DMS 273 (cell line): ENCODE measurements at regions not wholly inside any gene's neighbourhood (a gene's known extent, or its start where the extent isn't known, plus 50 kb on each side); places are given as distances from the start of the nearest gene placed in this dataset.
A peak's percentile ranks its signal among the peaks of the same experiment; 100 is the strongest.
"Not testable (repeated sequence)": the region's sequence is repeated elsewhere in the genome, so short reads cannot be mapped to it uniquely, and the experiment has no call there.

ENCODE experiments used
- DNase-seq: peaks from one replicate; lab custom pipeline; 2025; ENCODE audit not compliant: unreplicated experiment; lab: John Stamatoyannopoulos, UW

DNA sequence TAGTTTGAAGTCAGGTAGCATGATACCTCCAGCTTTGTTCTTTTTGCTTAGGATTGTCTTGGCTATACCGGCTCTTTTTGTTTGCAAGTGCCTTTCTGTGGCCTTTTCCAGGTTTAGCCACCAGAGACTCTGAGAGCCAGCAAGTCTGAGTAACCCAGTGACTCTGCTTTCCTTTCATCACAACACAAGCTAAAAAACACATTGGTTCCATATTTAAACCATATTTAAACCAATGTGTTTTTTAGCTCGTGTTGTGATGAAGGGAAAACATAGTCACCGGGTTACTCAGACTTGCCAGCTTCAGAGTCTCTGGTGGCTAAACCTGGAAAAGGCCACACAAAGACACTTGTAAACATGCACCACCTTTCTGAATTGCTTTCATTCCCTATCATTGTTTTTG, 493.3 kb downstream of the NTRK2 start:
- no peak for DNase-seq

DNA sequence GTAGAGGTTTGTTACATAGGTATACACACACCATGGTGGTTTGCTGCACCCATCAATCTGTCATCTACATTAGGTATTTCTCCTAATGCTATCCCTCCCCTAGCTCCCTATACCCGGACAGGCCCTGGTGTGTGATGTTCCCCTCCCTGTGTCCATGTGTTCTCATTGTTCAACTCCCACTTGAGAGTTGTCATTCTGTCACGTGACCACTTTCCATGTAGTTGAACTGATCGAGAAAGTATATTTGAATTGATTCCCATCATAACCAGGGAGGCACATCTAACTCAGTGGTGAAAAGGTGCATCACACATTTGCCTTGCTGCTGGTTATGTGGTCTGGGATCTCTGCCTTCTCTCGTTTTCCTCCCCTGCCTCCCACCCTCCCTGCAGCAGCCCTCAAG, 491.4 kb downstream of the NTRK2 start:
- DNase-seq: not testable (repeated sequence)

DNA sequence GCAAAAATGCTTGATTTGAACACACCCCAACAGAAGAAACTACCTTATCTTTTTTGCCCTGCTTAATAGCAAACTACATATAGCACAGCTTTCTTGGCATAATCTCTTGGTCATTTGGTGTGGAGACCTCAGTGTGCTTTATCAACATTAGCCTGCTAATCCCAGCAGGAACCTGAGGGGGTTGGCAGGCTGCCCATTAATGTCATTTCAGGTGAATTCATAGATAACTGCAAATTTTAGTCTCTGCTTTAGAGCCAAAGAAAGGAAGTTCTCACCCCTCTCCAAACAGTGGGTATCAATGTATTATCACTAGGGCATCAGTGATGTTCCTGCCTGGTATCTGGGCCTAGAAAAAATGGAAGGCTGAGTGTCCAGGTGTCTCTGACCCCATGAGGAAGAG, 489.0 kb downstream of the NTRK2 start:
- peak; percentile 12 for DNase-seq

DNA sequence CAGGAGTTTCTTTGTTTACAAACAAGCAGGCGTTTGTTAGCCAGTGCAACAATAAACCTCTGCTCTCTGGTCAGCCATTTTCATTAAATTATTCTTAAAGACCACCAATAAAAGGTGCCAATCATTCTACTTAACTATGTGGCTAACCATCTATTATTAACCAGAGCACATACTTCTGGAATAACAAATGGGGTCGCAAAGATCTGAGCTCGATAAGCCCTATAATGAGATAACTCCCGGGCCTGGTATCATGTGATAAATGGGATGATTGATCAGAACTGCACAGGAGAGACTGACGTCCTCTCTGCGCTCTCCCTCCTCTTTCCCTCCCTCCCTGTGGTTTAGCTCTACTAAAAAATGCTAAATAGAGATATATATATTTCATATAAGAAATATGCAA, 488.2 kb downstream of the NTRK2 start:
- DNase-seq: no peak

DNA sequence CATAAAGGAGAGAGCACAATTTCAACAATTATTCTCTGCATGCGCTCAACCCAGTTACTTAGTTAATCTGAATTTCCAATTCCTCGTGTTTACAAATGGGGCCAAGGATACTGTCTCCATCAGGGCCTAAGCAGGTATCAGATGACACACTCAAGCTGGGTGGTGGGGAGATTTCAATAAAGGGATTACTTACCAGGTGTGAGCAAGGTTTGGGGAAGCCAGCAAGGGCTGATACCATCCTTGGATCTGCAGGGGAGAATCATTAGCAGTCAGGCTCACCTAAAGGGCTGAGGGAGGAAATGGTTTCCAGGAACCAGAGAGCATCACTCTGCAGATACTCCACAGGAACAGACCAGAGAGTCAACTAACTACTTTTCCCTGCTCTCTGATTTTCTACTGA, 487.1 kb downstream of the NTRK2 start:
- DNase-seq: no peak

GRCh38 chr9:85155352-85155751, 485.8 kb downstream of the NTRK2 start:
- DNase-seq: no peak

- DNase-seq: no peak
These were observed 482.2 kb downstream of the NTRK2 start for GRCh38 chr9:85151741-85152140.

GRCh38 chr9:85151162-85151561, 481.6 kb downstream of the NTRK2 start:
- no peak for DNase-seq

DNA sequence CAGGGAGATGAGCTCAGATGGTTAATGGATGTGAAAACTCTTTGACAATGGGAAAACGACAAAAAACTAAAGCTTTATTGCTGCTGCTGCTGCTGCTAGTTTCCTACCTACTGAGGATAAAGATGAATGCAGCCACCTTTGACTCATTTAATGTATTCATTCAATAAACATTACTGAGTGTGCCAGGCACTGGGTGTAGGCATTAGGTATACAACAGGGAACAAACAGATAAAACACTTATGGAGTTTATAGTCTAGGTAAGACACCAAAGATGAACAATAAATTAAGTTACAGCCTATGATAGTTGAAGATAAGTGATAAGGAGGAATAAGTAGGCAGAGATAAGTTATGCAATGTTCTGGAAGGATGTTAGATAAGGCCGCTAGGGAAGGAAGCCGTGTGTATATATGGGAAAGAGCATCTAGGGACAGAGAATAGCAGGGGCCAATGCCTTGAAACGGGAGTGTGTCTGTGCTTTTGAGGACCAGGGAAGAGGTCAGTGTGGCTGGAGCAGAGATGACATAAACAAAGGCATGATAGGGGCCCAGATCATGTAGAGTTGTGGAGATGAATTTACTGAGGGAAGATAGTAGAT, 477.6 kb downstream of the NTRK2 start:
- no peak for DNase-seq

GRCh38 chr9:85142968-85143367, 473.4 kb downstream of the NTRK2 start:
- peak; percentile 14 for DNase-seq

DNA sequence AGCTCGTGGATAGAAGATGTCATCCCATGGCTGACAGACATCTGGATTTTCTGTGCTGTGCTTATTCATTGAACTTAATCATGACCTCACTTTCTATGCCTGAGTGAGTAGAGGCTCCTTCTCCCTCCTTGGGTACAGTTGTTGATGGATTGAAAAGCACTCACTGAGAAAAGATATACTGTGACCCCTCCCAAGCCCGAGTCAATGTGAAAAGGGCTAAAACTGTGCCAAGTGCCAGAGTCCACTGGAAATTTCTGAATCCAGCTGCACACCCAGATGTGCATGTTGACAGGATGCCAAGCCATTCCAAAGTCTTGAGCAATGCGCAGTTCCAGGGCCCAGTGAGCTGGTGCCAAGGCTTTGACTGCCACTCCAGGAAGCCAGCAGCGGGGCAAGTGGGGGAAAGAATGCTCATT, 473.0 kb downstream of the NTRK2 start:
- no peak for DNase-seq

GRCh38 chr9:85137696-85138095, 468.2 kb downstream of the NTRK2 start:
- DNase-seq: no peak

- DNase-seq: no peak
These were observed 467.5 kb downstream of the NTRK2 start for GRCh38 chr9:85136987-85137386.

DNA sequence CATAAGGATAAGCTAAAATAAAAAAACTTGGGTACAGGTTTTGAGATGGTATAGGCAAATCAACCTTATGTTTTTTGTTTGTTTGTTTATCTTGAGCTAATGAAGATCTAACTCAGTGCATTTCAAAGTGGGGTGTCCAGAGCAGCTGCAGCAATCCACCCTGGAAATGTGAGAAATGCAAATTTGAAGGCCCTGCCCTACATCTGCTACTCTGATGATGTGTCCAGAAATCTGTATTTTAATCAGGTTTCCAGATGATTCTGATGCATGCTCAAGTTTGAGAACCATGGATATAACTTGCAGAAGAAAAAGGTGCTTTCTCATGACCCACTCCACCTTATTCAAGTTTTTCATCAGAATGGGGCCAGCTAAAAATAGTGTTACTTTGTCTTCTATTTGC, 467.0 kb downstream of the NTRK2 start:
- no peak for DNase-seq

- no peak for DNase-seq
These were observed 461.2 kb downstream of the NTRK2 start for GRCh38 chr9:85130764-85131163.

DNA sequence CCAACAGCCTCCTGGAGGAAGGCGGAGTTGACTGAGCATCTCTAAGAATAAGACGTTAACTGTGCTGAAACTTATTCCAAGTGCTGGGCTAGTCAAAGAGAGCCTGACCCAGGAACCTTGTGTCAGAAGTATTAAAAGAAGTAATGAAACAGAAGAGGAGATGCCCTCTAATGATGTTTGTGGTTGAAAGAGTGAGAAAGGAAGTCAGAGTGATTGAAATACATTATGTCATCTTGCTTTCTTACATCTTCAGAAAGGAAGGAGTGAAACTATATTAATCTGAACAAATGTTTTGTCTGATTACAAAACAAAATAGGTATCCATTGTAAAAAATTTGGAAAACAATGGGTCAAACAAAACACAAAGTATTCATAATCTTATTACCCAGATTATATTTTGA, 460.7 kb downstream of the NTRK2 start:
- DNase-seq: no peak

DNA sequence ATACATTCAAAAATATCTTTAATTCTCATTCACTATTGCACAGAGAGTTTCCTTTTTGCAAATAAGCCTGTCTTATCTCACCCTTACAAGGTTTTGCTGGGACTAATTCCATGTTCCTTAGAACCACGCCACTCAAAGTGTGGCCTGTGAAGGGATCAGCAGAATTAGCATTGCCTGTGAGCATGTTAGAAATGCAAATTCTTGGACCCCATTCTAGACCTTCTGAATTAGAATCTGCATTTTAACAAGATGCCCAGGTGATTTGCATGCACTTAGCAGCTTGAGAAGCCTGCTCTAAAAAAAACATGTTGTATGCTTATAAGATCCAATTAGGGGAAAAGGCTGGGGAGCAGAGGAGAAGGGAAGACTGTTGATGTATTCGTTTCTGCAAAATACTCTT, 460.0 kb downstream of the NTRK2 start:
- no peak for DNase-seq

GRCh38 chr9:85118990-85119755, 449.6 kb downstream of the NTRK2 start:
- DNase-seq: no peak

- no peak for DNase-seq
These were observed 448.3 kb downstream of the NTRK2 start for GRCh38 chr9:85117831-85118230.

- DNase-seq: no peak
These were observed 445.9 kb downstream of the NTRK2 start for GRCh38 chr9:85115473-85115872.

- no peak for DNase-seq
These were observed 445.3 kb downstream of the NTRK2 start for GRCh38 chr9:85114799-85115198.

DNA sequence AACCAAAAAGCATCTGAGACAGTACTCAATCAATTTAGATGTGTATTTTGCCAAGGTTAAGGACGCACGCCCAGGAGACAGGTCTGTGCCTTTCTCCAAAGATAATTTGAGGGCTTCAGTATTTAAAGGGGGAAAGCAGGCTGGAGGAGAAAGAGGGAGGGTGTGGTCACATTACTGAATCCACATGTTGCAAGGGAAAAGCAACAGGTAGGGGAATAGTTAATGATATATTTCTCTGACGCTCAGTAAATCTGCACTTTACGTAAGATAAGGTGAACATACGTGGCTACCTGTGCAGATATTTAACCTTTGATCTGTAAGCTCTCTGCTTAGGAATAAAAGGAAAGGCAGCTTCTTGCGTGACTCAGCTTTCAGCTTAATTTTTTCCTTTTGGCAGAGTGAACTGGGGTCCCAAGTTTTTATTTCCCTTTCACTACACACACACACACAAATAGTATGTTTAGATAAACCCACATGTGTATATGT, 443.4 kb downstream of the NTRK2 start:
- no peak for DNase-seq

GRCh38 chr9:85112391-85112790, 442.9 kb downstream of the NTRK2 start:
- DNase-seq: no peak
